ENCODE measurements at regions not wholly inside any gene's neighbourhood (a gene's known extent, or its start where the extent isn't known, plus 50 kb on each side); places are given as distances from the start of the nearest gene placed in this dataset.

DNA sequence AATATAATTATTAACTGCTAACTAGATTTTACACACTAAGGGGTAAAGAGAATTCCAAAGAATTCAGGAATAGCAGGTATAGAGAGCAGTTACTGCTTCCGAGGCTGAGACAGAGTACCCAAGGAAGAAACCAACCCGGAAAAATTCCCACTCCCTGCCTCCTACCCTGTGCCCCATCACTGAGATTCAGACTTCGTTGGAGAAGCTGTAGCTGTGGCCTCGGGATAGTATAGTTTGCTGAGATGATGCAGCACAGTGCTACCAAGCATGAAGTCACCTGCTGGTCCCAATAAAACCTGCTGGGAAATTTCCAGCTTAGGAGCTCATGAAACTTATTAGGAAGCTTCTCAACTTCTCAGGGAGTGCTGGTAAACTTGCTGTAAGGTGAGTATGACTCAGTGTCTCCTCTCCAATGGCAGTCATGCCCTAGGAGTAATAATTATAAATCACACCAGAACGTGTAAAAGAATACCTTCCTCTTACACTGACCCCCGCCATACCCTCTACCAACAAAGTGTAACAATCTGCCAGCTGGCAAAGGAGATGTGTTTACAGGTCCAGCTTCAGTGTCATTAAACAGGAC is 215.2 kb upstream of the ROBO2 start:
- Histone ChIP-seq H2AK5ac (ENCODE audit: low read length) (no peak overlapping the region), H3K27me3 (ENCODE audit: insufficient read depth, low read length, poor library complexity) (no peaks in the 10 kb centered on the region), H2BK5ac (ENCODE audit: low read length) (no peak overlapping the region), H3K56ac (ENCODE audit: low read length) (no peak overlapping the region), H3K18ac (ENCODE audit: low read length) (no peak overlapping the region), H3K4ac (ENCODE audit: low read depth, low read length) (no peak overlapping the region), H3K4me3 (ENCODE audit: low read length) (no peak overlapping the region), H3K4me2 (ENCODE audit: low read length) (no peak overlapping the region), H4K5ac (ENCODE audit: low read length) (no peak overlapping the region), H2BK120ac (ENCODE audit: low read depth, low read length) (no peak overlapping the region), H4K8ac (ENCODE audit: low read depth, low read length) (no peak overlapping the region), H3K79me1 (ENCODE audit: low read length) (no peaks in the 10 kb centered on the region), H2BK15ac (replicated peaks; ENCODE audit: low read depth) (no peak overlapping the region), H3K4me1 (ENCODE audit: control insufficient read depth, low read depth, low read length) (no peaks in the 10 kb centered on the region), H3K36me3 (ENCODE audit: control insufficient read depth, insufficient read depth, low read length) (no peaks in the 10 kb centered on the region), H3K27ac (ENCODE audit: low read depth, low read length) (no peak overlapping the region), H3K79me2 (ENCODE audit: control insufficient read depth, insufficient read depth, low read length) (no peaks in the 10 kb centered on the region), H3K23ac (ENCODE audit: low read length) (no peak overlapping the region), H3K9ac (ENCODE audit: low read length) (no peak overlapping the region)
- no CpG with 5 or more reads among the region's 6 CpGs for WGBS (ENCODE audit: extremely low coverage, insufficient coverage, low lambda C conversion rate)
- no peak for DNase-seq

DNA sequence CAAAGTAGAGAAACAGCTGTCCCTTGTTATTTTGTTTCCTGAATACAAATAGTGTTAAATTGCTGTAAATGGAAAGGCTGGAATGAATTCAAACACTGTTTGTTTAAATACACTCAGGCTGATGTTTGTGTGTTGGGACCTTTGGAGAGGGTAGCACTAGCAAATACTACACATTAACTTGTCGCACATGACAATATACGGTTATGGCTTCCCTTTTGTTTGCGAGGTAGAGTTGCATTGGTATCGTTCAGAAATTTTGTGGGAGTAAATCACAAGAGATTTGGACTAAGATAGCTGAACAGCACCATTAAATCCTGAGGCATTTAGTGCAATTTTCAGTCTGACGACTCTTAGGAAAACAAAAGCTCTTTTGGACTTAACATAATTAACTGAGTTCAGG is 213.0 kb upstream of the ROBO2 start:
- H4K5ac ChIP-seq (ENCODE audit: low read length): no peak overlapping the region
- H3K9ac ChIP-seq (ENCODE audit: low read length): no peak overlapping the region

DNA sequence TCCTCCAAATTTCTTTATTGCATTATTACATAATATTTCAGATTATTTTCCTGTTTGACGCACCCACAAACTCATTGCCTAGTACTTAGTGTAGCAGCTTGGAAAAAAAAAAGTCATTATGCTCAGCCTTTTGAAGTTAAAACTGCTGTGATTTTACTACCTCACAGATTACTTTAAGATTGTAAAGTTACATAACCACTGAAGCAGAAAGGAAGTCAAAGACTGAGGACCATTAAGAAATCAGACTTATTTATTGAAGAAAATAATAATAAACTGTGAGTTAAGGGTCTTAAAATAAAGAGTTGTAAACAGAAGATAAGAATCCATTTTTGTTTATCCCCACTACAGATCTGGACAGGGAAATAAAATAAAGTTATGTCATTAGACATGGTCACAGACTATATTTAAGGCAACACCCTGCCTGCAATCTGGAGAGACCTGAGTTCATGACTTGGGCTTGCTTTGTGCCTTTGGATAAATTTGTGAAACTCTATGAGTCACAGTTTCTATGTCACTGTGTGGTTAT is 212.1 kb upstream of the ROBO2 start:
- Histone ChIP-seq H4K5ac (ENCODE audit: low read length) (no peak overlapping the region), H2BK5ac (ENCODE audit: low read length) (no peak overlapping the region), H3K27ac (ENCODE audit: low read depth, low read length) (no peak overlapping the region), H3K4me3 (ENCODE audit: low read length) (no peak overlapping the region), H3K4me1 (ENCODE audit: control insufficient read depth, low read depth, low read length) (no peaks in the 10 kb centered on the region), H3K18ac (ENCODE audit: low read length) (no peak overlapping the region), H3K27me3 (ENCODE audit: insufficient read depth, low read length, poor library complexity) (no peaks in the 10 kb centered on the region), H2BK15ac (replicated peaks; ENCODE audit: low read depth) (no peak overlapping the region), H2BK120ac (ENCODE audit: low read depth, low read length) (no peak overlapping the region), H3K56ac (ENCODE audit: low read length) (no peak overlapping the region), H4K8ac (ENCODE audit: low read depth, low read length) (no peak overlapping the region), H3K23ac (ENCODE audit: low read length) (no peak overlapping the region), H3K36me3 (ENCODE audit: control insufficient read depth, insufficient read depth, low read length) (no peaks in the 10 kb centered on the region), H3K79me1 (ENCODE audit: low read length) (no peaks in the 10 kb centered on the region), H3K9ac (ENCODE audit: low read length) (no peak overlapping the region), H3K79me2 (ENCODE audit: control insufficient read depth, insufficient read depth, low read length) (no peaks in the 10 kb centered on the region), H2AK5ac (ENCODE audit: low read length) (no peak overlapping the region), H3K4me2 (ENCODE audit: low read length) (no peak overlapping the region), H3K4ac (ENCODE audit: low read depth, low read length) (no peak overlapping the region)
- DNase-seq: no peak
- no CpG with 5 or more reads among the region's 1 CpG for WGBS (ENCODE audit: extremely low coverage, insufficient coverage, low lambda C conversion rate)

More for the DNA sequence above, 213.0 kb upstream of the ROBO2 start:
- H3K79me1 ChIP-seq (ENCODE audit: low read length): no peaks in the 10 kb centered on the region
- H3K56ac ChIP-seq (ENCODE audit: low read length): no peak overlapping the region
- no peak overlapping the region for H2BK5ac ChIP-seq (ENCODE audit: low read length)
- H2AK5ac ChIP-seq (ENCODE audit: low read length): no peak overlapping the region
- no peaks in the 10 kb centered on the region for H3K4me1 ChIP-seq (ENCODE audit: control insufficient read depth, low read depth, low read length)
- no peaks in the 10 kb centered on the region for H3K27me3 ChIP-seq (ENCODE audit: insufficient read depth, low read length, poor library complexity)
- no peak overlapping the region for H3K27ac ChIP-seq (ENCODE audit: low read depth, low read length)
- no peak overlapping the region for H3K18ac ChIP-seq (ENCODE audit: low read length)
- no peaks in the 10 kb centered on the region for H3K79me2 ChIP-seq (ENCODE audit: control insufficient read depth, insufficient read depth, low read length)
- no CpG with 5 or more reads among the region's 5 CpGs for WGBS (ENCODE audit: extremely low coverage, insufficient coverage, low lambda C conversion rate)
- H3K4me2 ChIP-seq (ENCODE audit: low read length): no peak overlapping the region
- H4K8ac ChIP-seq (ENCODE audit: low read depth, low read length): no peak overlapping the region
- H3K36me3 ChIP-seq (ENCODE audit: control insufficient read depth, insufficient read depth, low read length): no peaks in the 10 kb centered on the region
- DNase-seq: no peak
- H3K4me3 ChIP-seq (ENCODE audit: low read length): no peak overlapping the region
- H3K23ac ChIP-seq (ENCODE audit: low read length): no peak overlapping the region
- no peak overlapping the region for H2BK120ac ChIP-seq (ENCODE audit: low read depth, low read length)
- H2BK15ac ChIP-seq (replicated peaks; ENCODE audit: low read depth): no peak overlapping the region
- H3K4ac ChIP-seq (ENCODE audit: low read depth, low read length): no peak overlapping the region

DNA sequence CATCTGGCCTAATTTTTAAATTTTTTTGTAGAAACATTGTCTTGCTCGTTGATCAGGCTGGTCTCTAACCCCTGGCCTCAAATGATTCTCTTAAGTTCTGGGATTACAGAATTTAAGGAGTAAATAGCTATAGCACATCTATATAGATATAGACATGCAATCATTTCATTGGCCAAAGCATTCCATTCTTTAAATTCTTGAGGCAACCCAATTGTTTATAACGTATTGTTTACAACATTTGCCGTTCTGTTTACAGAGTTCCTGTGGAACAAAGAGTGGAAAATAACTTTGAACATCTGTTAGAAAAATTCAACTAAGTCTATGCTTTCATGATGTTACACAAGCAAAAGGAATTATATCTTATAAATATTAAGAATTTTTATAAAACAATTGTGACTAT is 205.2 kb upstream of the ROBO2 start:
- H3K4me3 ChIP-seq (ENCODE audit: low read length): no peak overlapping the region
- H3K27ac ChIP-seq (ENCODE audit: low read depth, low read length): no peak overlapping the region
- no peak overlapping the region for H4K5ac ChIP-seq (ENCODE audit: low read length)
- H3K18ac ChIP-seq (ENCODE audit: low read length): no peak overlapping the region
- no peak overlapping the region for H3K56ac ChIP-seq (ENCODE audit: low read length)
- H2BK5ac ChIP-seq (ENCODE audit: low read length): no peak overlapping the region
- no peaks in the 10 kb centered on the region for H3K4me1 ChIP-seq (ENCODE audit: control insufficient read depth, low read depth, low read length)
- H3K23ac ChIP-seq (ENCODE audit: low read length): no peak overlapping the region
- H3K27me3 ChIP-seq (ENCODE audit: insufficient read depth, low read length, poor library complexity): no peaks in the 10 kb centered on the region
- no peak overlapping the region for H3K4me2 ChIP-seq (ENCODE audit: low read length)
- no peaks in the 10 kb centered on the region for H3K79me1 ChIP-seq (ENCODE audit: low read length)
- H4K8ac ChIP-seq (ENCODE audit: low read depth, low read length): no peak overlapping the region
- no CpG with 5 or more reads among the region's 3 CpGs for WGBS (ENCODE audit: extremely low coverage, insufficient coverage, low lambda C conversion rate)
- no peak for DNase-seq
- no peaks in the 10 kb centered on the region for H3K36me3 ChIP-seq (ENCODE audit: control insufficient read depth, insufficient read depth, low read length)
- no peak overlapping the region for H3K4ac ChIP-seq (ENCODE audit: low read depth, low read length)
- H3K79me2 ChIP-seq (ENCODE audit: control insufficient read depth, insufficient read depth, low read length): no peaks in the 10 kb centered on the region
- no peak overlapping the region for H2AK5ac ChIP-seq (ENCODE audit: low read length)
- no peak overlapping the region for H3K9ac ChIP-seq (ENCODE audit: low read length)
- no peak overlapping the region for H2BK120ac ChIP-seq (ENCODE audit: low read depth, low read length)
- H2BK15ac ChIP-seq (replicated peaks; ENCODE audit: low read depth): no peak overlapping the region

DNA sequence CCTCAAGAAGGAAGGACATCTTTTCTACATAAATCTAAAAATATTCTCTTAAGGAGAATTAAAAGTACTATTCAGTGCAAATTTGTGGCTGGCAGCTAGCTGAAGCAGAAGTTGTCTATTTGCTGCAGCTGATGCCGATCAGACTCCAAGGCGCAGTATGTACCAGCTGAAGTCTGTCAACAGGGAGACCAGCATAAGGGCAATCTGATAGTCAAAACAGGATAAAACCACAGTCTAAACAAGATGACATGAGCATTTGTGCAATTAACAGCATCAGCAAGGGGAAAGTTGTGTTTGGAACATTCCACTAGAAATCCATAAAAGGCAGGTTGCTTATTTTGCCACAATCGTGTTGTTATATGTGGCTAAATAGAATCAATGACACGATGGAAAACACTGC is 198.2 kb upstream of the ROBO2 start:
- H3K18ac ChIP-seq (ENCODE audit: low read length): no peak overlapping the region
- H3K4me2 ChIP-seq (ENCODE audit: low read length): no peak overlapping the region
- no CpG with 5 or more reads among the region's 4 CpGs for WGBS (ENCODE audit: extremely low coverage, insufficient coverage, low lambda C conversion rate)
- H3K36me3 ChIP-seq (ENCODE audit: control insufficient read depth, insufficient read depth, low read length): no peaks in the 10 kb centered on the region
- no peak overlapping the region for H3K27ac ChIP-seq (ENCODE audit: low read depth, low read length)
- no peak overlapping the region for H3K4ac ChIP-seq (ENCODE audit: low read depth, low read length)
- no peaks in the 10 kb centered on the region for H3K4me1 ChIP-seq (ENCODE audit: control insufficient read depth, low read depth, low read length)
- no peak overlapping the region for H2BK15ac ChIP-seq (replicated peaks; ENCODE audit: low read depth)
- no peak overlapping the region for H3K4me3 ChIP-seq (ENCODE audit: low read length)
- no peak overlapping the region for H3K56ac ChIP-seq (ENCODE audit: low read length)
- H4K8ac ChIP-seq (ENCODE audit: low read depth, low read length): no peak overlapping the region
- H3K27me3 ChIP-seq (ENCODE audit: insufficient read depth, low read length, poor library complexity): no peaks in the 10 kb centered on the region
- no peak overlapping the region for H3K23ac ChIP-seq (ENCODE audit: low read length)
- no peak overlapping the region for H2BK5ac ChIP-seq (ENCODE audit: low read length)
- no peak overlapping the region for H2BK120ac ChIP-seq (ENCODE audit: low read depth, low read length)
- H3K79me1 ChIP-seq (ENCODE audit: low read length): no peaks in the 10 kb centered on the region
- no peak overlapping the region for H4K5ac ChIP-seq (ENCODE audit: low read length)
- no peaks in the 10 kb centered on the region for H3K79me2 ChIP-seq (ENCODE audit: control insufficient read depth, insufficient read depth, low read length)
- DNase-seq: no peak
- H3K9ac ChIP-seq (ENCODE audit: low read length): no peak overlapping the region
- H2AK5ac ChIP-seq (ENCODE audit: low read length): no peak overlapping the region

DNA sequence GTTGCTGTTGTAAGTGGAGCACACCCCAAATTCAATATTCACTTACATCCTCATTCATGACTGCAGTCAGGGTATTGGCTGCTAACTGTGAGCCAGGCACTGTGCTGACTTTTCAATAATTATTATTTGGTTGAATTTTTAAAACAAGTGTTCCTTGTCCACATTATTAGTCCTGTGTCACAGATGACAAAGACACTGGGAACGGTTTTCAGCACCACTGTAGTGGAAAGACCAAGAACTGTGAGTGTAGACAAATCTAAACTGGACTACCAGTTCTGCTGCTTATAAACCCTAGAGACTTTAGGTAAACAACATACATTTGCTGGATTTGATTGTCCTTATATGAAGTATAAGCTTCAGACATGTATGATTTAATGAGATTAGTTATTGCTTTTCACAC is 197.7 kb upstream of the ROBO2 start:
- H3K4me1 ChIP-seq (ENCODE audit: control insufficient read depth, low read depth, low read length): no peaks in the 10 kb centered on the region
- no peak overlapping the region for H3K56ac ChIP-seq (ENCODE audit: low read length)
- DNase-seq: no peak
- H3K4me3 ChIP-seq (ENCODE audit: low read length): no peak overlapping the region
- no peak overlapping the region for H2BK120ac ChIP-seq (ENCODE audit: low read depth, low read length)
- no peaks in the 10 kb centered on the region for H3K27me3 ChIP-seq (ENCODE audit: insufficient read depth, low read length, poor library complexity)
- H3K4me2 ChIP-seq (ENCODE audit: low read length): no peak overlapping the region
- H2BK5ac ChIP-seq (ENCODE audit: low read length): no peak overlapping the region
- no peak overlapping the region for H3K18ac ChIP-seq (ENCODE audit: low read length)
- no CpG with 5 or more reads among the region's 1 CpG for WGBS (ENCODE audit: extremely low coverage, insufficient coverage, low lambda C conversion rate)
- no peaks in the 10 kb centered on the region for H3K79me2 ChIP-seq (ENCODE audit: control insufficient read depth, insufficient read depth, low read length)
- no peak overlapping the region for H3K4ac ChIP-seq (ENCODE audit: low read depth, low read length)
- H4K8ac ChIP-seq (ENCODE audit: low read depth, low read length): no peak overlapping the region
- no peak overlapping the region for H3K23ac ChIP-seq (ENCODE audit: low read length)
- H3K9ac ChIP-seq (ENCODE audit: low read length): no peak overlapping the region
- no peaks in the 10 kb centered on the region for H3K36me3 ChIP-seq (ENCODE audit: control insufficient read depth, insufficient read depth, low read length)
- no peak overlapping the region for H2AK5ac ChIP-seq (ENCODE audit: low read length)
- H3K79me1 ChIP-seq (ENCODE audit: low read length): no peaks in the 10 kb centered on the region
- H4K5ac ChIP-seq (ENCODE audit: low read length): no peak overlapping the region
- no peak overlapping the region for H2BK15ac ChIP-seq (replicated peaks; ENCODE audit: low read depth)
- H3K27ac ChIP-seq (ENCODE audit: low read depth, low read length): no peak overlapping the region

Measured in mesendoderm (in vitro differentiated cells).